GM13976 (cell line): ENCODE measurements at regions not wholly inside any gene's neighbourhood (a gene's known extent, or its start where the extent isn't known, plus 50 kb on each side); places are given as distances from the start of the nearest gene placed in this dataset.
A peak's percentile ranks its signal among the peaks of the same experiment; 100 is the strongest.
"Not testable (repeated sequence)": the region's sequence is repeated elsewhere in the genome, so short reads cannot be mapped to it uniquely, and the experiment has no call there.

ENCODE experiments used
- DNase-seq: peaks from one replicate; pipeline ENCODE4 v3.0.0; 2012; ENCODE audit warnings: low spot score
- in situ Hi-C: fragments of 300-500 bp; cut with MboI; formaldehyde crosslinking; loops from one replicate; pipeline ENCODE4 v1.12.0; 2022; ENCODE audit warnings: low sequenced_read_pairs, mixed read lengths, inconsistent platforms; ENCODE audit not compliant: unreplicated experiment
- TF ChIP-seq, protein P1 (sequence below): IDR thresholded peaks from 2 replicates; pipeline ENCODE4 v1.5.1; 2012; ENCODE audit warnings: borderline replicate concordance, mild to moderate bottlenecking; ENCODE audit not compliant: insufficient read depth; ENCODE audit errors: extremely low read depth, missing control alignments, control extremely low read depth

DNA sequence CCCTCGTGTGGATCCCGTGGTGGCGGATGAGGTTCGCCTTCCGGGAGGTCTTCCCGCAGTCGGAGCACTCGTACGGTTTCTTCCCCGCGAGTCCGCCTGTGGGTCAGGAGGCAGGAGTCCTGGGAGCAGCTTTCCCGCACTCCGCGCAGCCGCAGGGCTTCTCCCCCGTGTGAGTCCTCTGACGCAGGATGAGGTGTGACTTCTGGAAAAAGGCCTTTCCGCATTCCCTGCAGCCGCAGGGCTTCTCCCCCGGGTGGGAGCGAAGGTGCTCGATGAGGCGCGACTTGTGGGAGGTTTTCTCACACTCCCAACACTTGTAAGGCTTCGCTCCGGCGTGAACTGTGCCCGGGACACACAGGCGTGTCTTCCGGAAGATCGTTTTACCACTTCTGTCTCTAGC, 68.8 kb upstream of the WIPI2 start:
- DNase-seq, in situ Hi-C loops: not testable (repeated sequence)

DNA sequence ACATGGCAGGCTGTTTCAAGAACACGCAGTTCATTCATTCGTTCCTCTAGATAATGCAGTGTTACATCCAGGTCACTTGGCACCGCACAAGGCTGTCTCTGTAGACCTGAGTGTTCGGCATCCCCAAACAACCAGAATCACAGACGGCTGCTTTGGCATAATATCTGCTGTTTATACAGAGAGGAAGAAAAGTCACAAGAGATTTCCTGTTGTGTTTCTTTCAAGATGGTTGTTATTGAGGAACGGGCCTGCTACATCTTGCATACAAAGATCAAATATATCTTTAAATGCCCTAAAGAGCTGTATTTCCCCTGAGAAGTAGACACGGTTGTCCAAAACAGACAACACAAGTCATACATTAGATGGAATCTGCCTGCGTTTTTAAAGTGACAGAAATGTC, 58.8 kb upstream of the WIPI2 start:
- DNase-seq, in situ Hi-C loops: not testable (repeated sequence)

DNA sequence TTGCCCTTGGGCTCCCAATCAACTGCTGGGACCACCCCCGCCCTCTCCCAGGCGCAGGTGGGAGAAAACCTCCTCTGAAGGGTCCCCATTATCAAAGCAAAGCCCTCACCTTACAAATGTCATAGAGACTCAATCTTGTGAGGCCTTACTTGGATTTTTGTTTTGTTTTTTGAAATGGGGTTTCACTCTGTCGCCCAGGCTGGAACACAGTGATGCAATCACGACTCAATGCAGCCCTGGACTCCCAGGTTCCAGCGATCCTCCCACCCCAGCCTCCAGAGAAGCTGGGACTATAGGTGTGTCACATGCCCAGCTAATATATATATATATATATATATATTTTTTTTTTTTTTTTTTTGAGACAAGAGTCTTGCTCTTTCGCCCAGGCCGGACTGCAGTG, 57.5 kb upstream of the WIPI2 start:
- TF ChIP-seq, protein P1, sequence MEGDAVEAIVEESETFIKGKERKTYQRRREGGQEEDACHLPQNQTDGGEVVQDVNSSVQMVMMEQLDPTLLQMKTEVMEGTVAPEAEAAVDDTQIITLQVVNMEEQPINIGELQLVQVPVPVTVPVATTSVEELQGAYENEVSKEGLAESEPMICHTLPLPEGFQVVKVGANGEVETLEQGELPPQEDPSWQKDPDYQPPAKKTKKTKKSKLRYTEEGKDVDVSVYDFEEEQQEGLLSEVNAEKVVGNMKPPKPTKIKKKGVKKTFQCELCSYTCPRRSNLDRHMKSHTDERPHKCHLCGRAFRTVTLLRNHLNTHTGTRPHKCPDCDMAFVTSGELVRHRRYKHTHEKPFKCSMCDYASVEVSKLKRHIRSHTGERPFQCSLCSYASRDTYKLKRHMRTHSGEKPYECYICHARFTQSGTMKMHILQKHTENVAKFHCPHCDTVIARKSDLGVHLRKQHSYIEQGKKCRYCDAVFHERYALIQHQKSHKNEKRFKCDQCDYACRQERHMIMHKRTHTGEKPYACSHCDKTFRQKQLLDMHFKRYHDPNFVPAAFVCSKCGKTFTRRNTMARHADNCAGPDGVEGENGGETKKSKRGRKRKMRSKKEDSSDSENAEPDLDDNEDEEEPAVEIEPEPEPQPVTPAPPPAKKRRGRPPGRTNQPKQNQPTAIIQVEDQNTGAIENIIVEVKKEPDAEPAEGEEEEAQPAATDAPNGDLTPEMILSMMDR = no peak
- in situ Hi-C loops = no loop called here
- DNase-seq = no peak

DNA sequence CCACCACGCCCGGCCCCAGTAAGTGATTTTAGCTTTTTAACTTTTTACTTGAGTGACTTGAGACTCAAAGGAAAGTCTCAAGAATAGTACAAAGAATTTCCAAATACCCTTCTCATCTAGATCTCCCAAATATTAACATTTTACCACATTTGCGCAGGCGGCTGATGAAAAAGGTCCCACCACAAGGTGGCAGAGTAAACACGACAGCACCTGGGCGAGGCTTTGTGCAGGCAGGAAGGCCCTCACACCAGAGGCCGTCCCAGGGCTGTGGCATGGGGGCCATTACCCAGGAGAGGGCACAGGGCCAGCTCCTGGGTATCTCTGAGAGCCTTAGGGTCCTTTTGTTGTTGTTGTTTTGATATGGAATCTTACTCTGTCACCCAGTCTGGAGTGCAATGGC, 50.0 kb upstream of the WIPI2 start:
- in situ Hi-C loops = no loop called here
- peak; percentile 59 for DNase-seq
- TF ChIP-seq, protein P1 = peak; percentile 56
